IMR-90 (cell line): ENCODE measurements at regions not wholly inside any gene's neighbourhood (a gene's known extent, or its start where the extent isn't known, plus 50 kb on each side); places are given as distances from the start of the nearest gene placed in this dataset.

Source experiments
- ATAC-seq: fragments of 200-7000 bp; cut with Tn5 transposase; 2 replicates; pipeline ENCODE4 v1.9.1; 2020; ENCODE audit warnings: low read depth, mild to moderate bottlenecking, moderate library complexity
- BruUV-seq: library from RNA; stranded (reverse); fragments of 400-500 nt; replicated peaks from 2 replicates; lab custom pipeline; 2021; lab: Mats Ljungman, UMichigan
- CTCF ChIA-PET: fragments of 300-600 bp; formaldehyde crosslinking; extraction: SDS; loops from one replicate; lab custom pipeline; 2021; ENCODE audit warnings: antibody characterized with exemption; lab: Yijun Ruan, JAX
- POLR2A ChIA-PET: fragments of 300-600 bp; sonication (Branson Sonifier 250); formaldehyde crosslinking; loops from one replicate; lab custom pipeline; 2022; ENCODE audit warnings: antibody characterized with exemption; ENCODE audit not compliant: unreplicated experiment; lab: Charles Lee
- DNase-seq: peaks from one replicate; pipeline ENCODE4 v3.0.0; 2013
- H2AFZ ChIP-seq: replicated peaks from 2 replicates; pipeline ENCODE3; 2013; ENCODE audit warnings: low read length, mild to moderate bottlenecking; ENCODE audit not compliant: poor library complexity
- H2AK5ac ChIP-seq: 2 replicates; pipeline ENCODE4 v1.6.1; 2013; ENCODE audit warnings: low read depth, low read length, inconsistent platforms
- H2AK9ac ChIP-seq: replicated peaks from 2 replicates; pipeline ENCODE3; 2013; ENCODE audit warnings: mild to moderate bottlenecking, low read depth, low read length, moderate library complexity; ENCODE audit not compliant: poor library complexity
- H2BK120ac ChIP-seq: 2 replicates; pipeline ENCODE4 v1.6.1; 2013; ENCODE audit warnings: low read depth, low read length, inconsistent platforms
- H2BK15ac ChIP-seq: 3 replicates; pipeline ENCODE4 v1.6.1; 2013; ENCODE audit warnings: low read depth, low read length, inconsistent platforms
- H2BK20ac ChIP-seq: 2 replicates; pipeline ENCODE4 v1.6.1; 2013; ENCODE audit warnings: low read depth, mild to moderate bottlenecking, inconsistent platforms, low read length, moderate library complexity
- H2BK5ac ChIP-seq: 2 replicates; pipeline ENCODE4 v1.6.1; 2013; ENCODE audit warnings: mild to moderate bottlenecking, low read depth, low read length, inconsistent platforms; ENCODE audit not compliant: poor library complexity, severe bottlenecking
- H3K14ac ChIP-seq: replicated peaks from 2 replicates; pipeline ENCODE4 v1.6.1; 2013; ENCODE audit warnings: low read depth, low read length, inconsistent platforms
- H3K18ac ChIP-seq: 2 replicates; pipeline ENCODE4 v1.6.1; 2013; ENCODE audit warnings: low read depth, low read length, control low read depth
- H3K23ac ChIP-seq: 2 replicates; pipeline ENCODE4 v1.6.1; 2013; ENCODE audit warnings: low read depth, low read length, inconsistent platforms
- H3K27ac ChIP-seq: 2 replicates; pipeline ENCODE4 v1.5.1; 2013; ENCODE audit warnings: mild to moderate bottlenecking, control low read depth, low read length; ENCODE audit not compliant: insufficient read depth
- H3K27me3 ChIP-seq: 2 replicates; pipeline ENCODE4 v1.6.1; 2013; ENCODE audit warnings: low read length; ENCODE audit not compliant: control insufficient read depth, insufficient read depth
- H3K36me3 ChIP-seq: 2 replicates; pipeline ENCODE4 v1.6.1; 2013; ENCODE audit warnings: low read length, mixed read lengths; ENCODE audit not compliant: control insufficient read depth, insufficient read depth
- H3K4ac ChIP-seq: 2 replicates; pipeline ENCODE4 v1.6.1; 2013; ENCODE audit warnings: low read depth, low read length, inconsistent platforms
- H3K4me1 ChIP-seq: 2 replicates; pipeline ENCODE4 v1.6.1; 2013; ENCODE audit warnings: low read length, mixed read lengths; ENCODE audit not compliant: control insufficient read depth, insufficient read depth
- H3K4me2 ChIP-seq: 2 replicates; pipeline ENCODE4 v1.6.1; 2013; ENCODE audit warnings: low read depth, mild to moderate bottlenecking, control low read depth, low read length, moderate library complexity
- H3K4me3 ChIP-seq: 2 replicates; pipeline ENCODE4 v1.5.1; 2013; ENCODE audit warnings: low read depth, mild to moderate bottlenecking, control low read depth, low read length, moderate library complexity; ENCODE audit not compliant: insufficient read depth
- H3K56ac ChIP-seq: 2 replicates; pipeline ENCODE4 v1.6.1; 2013; ENCODE audit warnings: low read length, inconsistent platforms; ENCODE audit not compliant: insufficient read depth; ENCODE audit errors: extremely low read depth
- H3K79me1 ChIP-seq, 2 experiments: 2 replicates each; pipeline ENCODE4 v1.6.1; 2013; ENCODE audit warnings: low read length in 2 of 2, inconsistent platforms in 1 of 2, low read depth in 1 of 2
- H3K9ac ChIP-seq: 2 replicates; pipeline ENCODE4 v1.6.1; 2013; ENCODE audit warnings: low read depth, low read length, control low read depth
- H3K9me1 ChIP-seq: 2 replicates; pipeline ENCODE4 v1.6.1; 2013; ENCODE audit warnings: low read length, inconsistent platforms; ENCODE audit not compliant: insufficient read depth
- H3K9me3 ChIP-seq: 2 replicates; pipeline ENCODE4 v1.6.1; 2013; ENCODE audit warnings: low read length; ENCODE audit not compliant: control insufficient read depth, insufficient read depth
- H4K20me1 ChIP-seq: 2 replicates; pipeline ENCODE4 v1.6.1; 2013; ENCODE audit warnings: low read length, inconsistent platforms; ENCODE audit not compliant: insufficient read depth
- H4K5ac ChIP-seq: 2 replicates; pipeline ENCODE4 v1.6.1; 2013; ENCODE audit warnings: mild to moderate bottlenecking, low read depth, low read length, control low read depth
- H4K8ac ChIP-seq, 2 experiments: 2 replicates each; pipeline ENCODE4 v1.6.1; 2013; ENCODE audit warnings: low read depth in 2 of 2, low read length in 2 of 2, control low read depth in 1 of 2, inconsistent platforms in 1 of 2
- H4K91ac ChIP-seq: 2 replicates; pipeline ENCODE4 v1.6.1; 2013; ENCODE audit warnings: low read depth, low read length, inconsistent platforms; ENCODE audit not compliant: insufficient read depth
- NFE2L2 ChIP-seq: fragments of 150-350 bp; IDR thresholded peaks from 2 replicates; pipeline ENCODE4 v1.6.1; 2016; ENCODE audit warnings: low read depth, mild to moderate bottlenecking, low read length
- POLR2A ChIP-seq: IDR thresholded peaks from 2 replicates; pipeline ENCODE4 v1.6.1; 2012; ENCODE audit warnings: mild to moderate bottlenecking, low read depth, low read length
- RFX5 ChIP-seq: IDR thresholded peaks from 2 replicates; pipeline ENCODE4 v1.8.0; 2012; ENCODE audit warnings: low read depth, mild to moderate bottlenecking, low read length, moderate library complexity
- WGBS, 2 experiments: methylation state at CpG; one replicate each; pipeline versions ENCODE4 v1.1.5 to v1.1.7; 2013; ENCODE audit warnings: missing lambda C conversion rate in 2 of 2; ENCODE audit not compliant: insufficient read length in 1 of 2; ENCODE audit errors: extremely low coverage in 2 of 2; 5-methylcytosine and 5-hydroxymethylcytosine counted together
- dilution Hi-C: fragments of 300-500 bp; cut with HindIII; formaldehyde crosslinking; loops from one replicate; pipeline ENCODE4 v1.14.3; 2018; ENCODE audit warnings: low sequenced_read_pairs; ENCODE audit not compliant: unreplicated experiment
- in situ Hi-C: fragments of 300-500 bp; cut with MboI; formaldehyde crosslinking; loops from 3 replicates; pipeline ENCODE4 v1.14.3; 2019; ENCODE audit warnings: low sequenced_read_pairs, inconsistent platforms, mixed read lengths
- intact Hi-C: fragments of 100-400 bp; cut with micrococcal nuclease; formaldehyde crosslinking; loops from 2 replicates; pipeline ENCODE4 v1.10.0; 2022

DNA sequence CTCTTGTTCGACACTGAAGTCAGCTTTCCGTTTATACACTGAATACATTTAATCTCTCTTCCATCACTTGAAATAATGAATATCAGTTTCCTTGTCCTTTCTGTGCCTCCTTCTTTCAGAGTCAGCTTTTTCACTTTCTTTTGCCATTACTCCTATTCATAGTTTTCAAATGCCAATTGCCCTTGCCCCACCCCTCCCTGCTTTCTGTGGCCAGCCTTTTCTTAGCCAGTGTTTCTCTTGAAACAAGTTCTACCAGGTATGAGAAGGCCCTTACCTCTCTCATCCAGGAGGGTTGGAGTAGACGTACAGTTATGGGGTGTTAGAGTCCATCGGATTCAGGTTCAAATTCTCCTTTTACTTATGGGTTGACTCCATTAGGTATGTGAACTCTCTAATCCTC, 574.7 kb upstream of the SEMA6A start:
- no peak overlapping the region for H2BK20ac ChIP-seq
- intact Hi-C loops = no loop called here
- no CpG with 5 or more reads among the region's 4 CpGs for WGBS, 2 experiments

More for the DNA sequence above, 574.7 kb upstream of the SEMA6A start:
- Histone ChIP-seq H3K9me3 (0 out of 2 replicates have a peak, but pooled peaks cover 2% of the 10 kb centered on the region), H3K14ac (no peak overlapping the region), H4K20me1 (no peaks in the 10 kb centered on the region), H4K5ac (no peak overlapping the region), H3K9ac (no peak overlapping the region), H2BK120ac (no peak overlapping the region), H4K91ac (no peak overlapping the region), H3K79me1 (no peaks in the 10 kb centered on the region), H2BK5ac (no peak overlapping the region), H4K8ac (no peak overlapping the region), H2AK9ac (no peak overlapping the region), H2AK5ac (no peak overlapping the region), H3K27ac (no peak overlapping the region), H3K4ac (no peak overlapping the region), H3K4me3 (no peak overlapping the region), H3K4me1 (no peaks in the 10 kb centered on the region), H3K27me3 (no peaks in the 10 kb centered on the region), H3K4me2 (no peak overlapping the region), H3K56ac (no peak overlapping the region), H3K23ac (no peak overlapping the region), H2BK15ac (no peak overlapping the region), H3K9me1 (no peaks in the 10 kb centered on the region), H2AFZ (no peak overlapping the region), H3K36me3 (no peaks in the 10 kb centered on the region), H3K18ac (no peak overlapping the region)
- no peak for ATAC-seq
- in situ Hi-C loops (no loop called here), dilution Hi-C loops (no loop called here)
- DNase-seq = no peak
- ChIA-PET CTCF (no interaction called here), POLR2A (no interaction called here)
- TF ChIP-seq POLR2A (no peak), RFX5 (no peak), NFE2L2 (no peak)
- BruUV-seq = no TSS peak
